SU-DHL-6 (cell line): ENCODE measurements at regions not wholly inside any gene's neighbourhood (a gene's known extent, or its start where the extent isn't known, plus 50 kb on each side); places are given as distances from the start of the nearest gene placed in this dataset.

ENCODE experiments used
- H2AFZ ChIP-seq: fragments of 200-600 bp; sonication (generic); 2 replicates; pipeline ENCODE4 v1.6.1; 2014; ENCODE audit warnings: low read depth, mild to moderate bottlenecking, moderate library complexity, mixed read lengths, antibody characterized with exemption, low read length; ENCODE audit not compliant: severe bottlenecking
- H3F3A ChIP-seq: fragments of 200-600 bp; shearing (Covaris generic); 2 replicates; pipeline ENCODE4 v1.6.0; 2016; ENCODE audit warnings: antibody characterized with exemption, mild to moderate bottlenecking; ENCODE audit not compliant: insufficient read depth
- H3K27ac ChIP-seq: fragments of 200-600 bp; sonication (generic); 2 replicates; pipeline ENCODE4 v1.5.1; 2016; ENCODE audit warnings: low read depth, mild to moderate bottlenecking, low read length, moderate library complexity, mixed read lengths
- H3K27me3 ChIP-seq: fragments of 200-600 bp; sonication (generic), shearing (Covaris generic); 2 replicates; pipeline ENCODE4 v1.6.0; 2014; ENCODE audit warnings: mild to moderate bottlenecking, low read length
- H3K36me3 ChIP-seq: fragments of 200-600 bp; sonication (generic); 2 replicates; pipeline ENCODE4 v1.6.1; 2014; ENCODE audit warnings: mild to moderate bottlenecking, low read length, mixed read lengths
- H3K4me2 ChIP-seq: fragments of 300-600, 200-600 bp; shearing (Covaris generic), sonication (generic); 2 replicates; pipeline ENCODE4 v1.6.0; 2014; ENCODE audit warnings: low read length, low read depth, mild to moderate bottlenecking; ENCODE audit not compliant: poor library complexity, severe bottlenecking
- H3K4me3 ChIP-seq: fragments of 200-600 bp; sonication (generic); 2 replicates; pipeline ENCODE4 v1.5.1; 2014; ENCODE audit warnings: antibody characterized with exemption, low read length, mild to moderate bottlenecking, mixed read lengths; ENCODE audit not compliant: insufficient read depth, poor library complexity, severe bottlenecking
- H3K79me2 ChIP-seq: fragments of 200-600 bp; sonication (generic); 2 replicates; pipeline ENCODE4 v1.6.1; 2014; ENCODE audit warnings: mild to moderate bottlenecking, low read length, moderate library complexity; ENCODE audit not compliant: insufficient read depth
- H3K9ac ChIP-seq: fragments of 200-600 bp; sonication (generic); 2 replicates; pipeline ENCODE4 v1.7.0; 2014; ENCODE audit warnings: mild to moderate bottlenecking, low read length
- H3K9me2 ChIP-seq: fragments of 200-600 bp; sonication (generic); replicated peaks from 2 replicates; pipeline ENCODE4 v1.6.1; 2014; ENCODE audit warnings: low read length; ENCODE audit not compliant: insufficient read depth
- H3K9me3 ChIP-seq: fragments of 200-600 bp; sonication (generic); 2 replicates; pipeline ENCODE4 v1.6.1; 2014; ENCODE audit warnings: low read length, mixed read lengths; ENCODE audit not compliant: insufficient read depth
- H4K20me1 ChIP-seq: fragments of 200-600 bp; sonication (generic); 2 replicates; pipeline ENCODE4 v1.6.1; 2014; ENCODE audit warnings: low read depth, mild to moderate bottlenecking, antibody characterized with exemption, low read length, moderate library complexity, mixed read lengths
- CTCF ChIP-seq: fragments of 200-600 bp; sonication (generic); IDR thresholded peaks from one replicate; pipeline ENCODE4 v1.5.1; 2017; ENCODE audit warnings: antibody characterized with exemption, mild to moderate bottlenecking, low read length, moderate library complexity; ENCODE audit not compliant: insufficient read depth, poor library complexity, severe bottlenecking
- EZH2phosphoT487 ChIP-seq: fragments of 200-600 bp; sonication (generic), shearing (Covaris generic); conservative IDR thresholded peaks from 2 replicates; pipeline ENCODE4 v1.6.1; 2018; ENCODE audit warnings: mild to moderate bottlenecking, antibody characterized with exemption, low read length, moderate library complexity, mixed read lengths

GRCh38 chr14:85131226-85131922, 398.6 kb upstream of the FLRT2 start:
- H3K9me2 ChIP-seq: no peaks in the 10 kb centered on the region
- no peak overlapping the region for H3K27ac ChIP-seq
- no peak overlapping the region for H3K9ac ChIP-seq
- H3K36me3 ChIP-seq: no peaks in the 10 kb centered on the region
- no peak overlapping the region for H3K4me3 ChIP-seq
- H3K9me3 ChIP-seq: no peaks in the 10 kb centered on the region
- no peaks in the 10 kb centered on the region for H3K79me2 ChIP-seq
- H4K20me1 ChIP-seq: no peaks in the 10 kb centered on the region
- TF ChIP-seq EZH2phosphoT487: no peak
- no peaks in the 10 kb centered on the region for H3K27me3 ChIP-seq
- H3K4me2 ChIP-seq: no peak overlapping the region
- no peaks in the 10 kb centered on the region for H3F3A ChIP-seq
- no peak overlapping the region for H2AFZ ChIP-seq

GRCh38 chr14:85142982-85143381, 387.0 kb upstream of the FLRT2 start:
- H3K9me2 ChIP-seq: no peaks in the 10 kb centered on the region
- H3K79me2 ChIP-seq: no peaks in the 10 kb centered on the region
- H3K4me3 ChIP-seq: no peak overlapping the region
- no peaks in the 10 kb centered on the region for H3K36me3 ChIP-seq
- no peak overlapping the region for H3K4me2 ChIP-seq
- no peak overlapping the region for H2AFZ ChIP-seq
- no peaks in the 10 kb centered on the region for H4K20me1 ChIP-seq
- no peak overlapping the region for H3K9ac ChIP-seq
- H3K27me3 ChIP-seq: no peaks in the 10 kb centered on the region
- no peak overlapping the region for H3K27ac ChIP-seq
- H3K9me3 ChIP-seq: no peaks in the 10 kb centered on the region
- no peaks in the 10 kb centered on the region for H3F3A ChIP-seq
- TF ChIP-seq EZH2phosphoT487: no peak

GRCh38 chr14:85146779-85147178, 383.2 kb upstream of the FLRT2 start:
- no peak overlapping the region for H3K4me3 ChIP-seq
- H3F3A ChIP-seq: no peaks in the 10 kb centered on the region
- H3K27ac ChIP-seq: no peak overlapping the region
- H3K79me2 ChIP-seq: no peaks in the 10 kb centered on the region
- H3K9me2 ChIP-seq: no peaks in the 10 kb centered on the region
- no peaks in the 10 kb centered on the region for H4K20me1 ChIP-seq
- H3K27me3 ChIP-seq: no peaks in the 10 kb centered on the region
- no peak overlapping the region for H3K9ac ChIP-seq
- no peak overlapping the region for H3K4me2 ChIP-seq
- no peaks in the 10 kb centered on the region for H3K36me3 ChIP-seq
- H2AFZ ChIP-seq: no peak overlapping the region
- TF ChIP-seq EZH2phosphoT487: no peak
- TF ChIP-seq CTCF: no peak
- no peaks in the 10 kb centered on the region for H3K9me3 ChIP-seq

GRCh38 chr14:85150166-85150565, 379.8 kb upstream of the FLRT2 start:
- Histone ChIP-seq H3K9me3 (no peaks in the 10 kb centered on the region), H3F3A (no peaks in the 10 kb centered on the region), H3K9me2 (no peaks in the 10 kb centered on the region), H3K27ac (no peak overlapping the region), H3K9ac (no peak overlapping the region), H3K4me3 (no peak overlapping the region), H4K20me1 (no peaks in the 10 kb centered on the region), H3K27me3 (no peaks in the 10 kb centered on the region), H3K79me2 (no peaks in the 10 kb centered on the region), H3K36me3 (no peaks in the 10 kb centered on the region), H2AFZ (no peak overlapping the region), H3K4me2 (no peak overlapping the region)
- TF ChIP-seq CTCF (no peak), EZH2phosphoT487 (no peak)
